Activated gamma-delta T cell (primary cell): ENCODE measurements at regions not wholly inside any gene's neighbourhood (a gene's known extent, or its start where the extent isn't known, plus 50 kb on each side); places are given as distances from the start of the nearest gene placed in this dataset.

ENCODE experiments used
- DNase-seq: peaks from one replicate; lab custom pipeline; 2025; lab: John Stamatoyannopoulos, UW

DNA sequence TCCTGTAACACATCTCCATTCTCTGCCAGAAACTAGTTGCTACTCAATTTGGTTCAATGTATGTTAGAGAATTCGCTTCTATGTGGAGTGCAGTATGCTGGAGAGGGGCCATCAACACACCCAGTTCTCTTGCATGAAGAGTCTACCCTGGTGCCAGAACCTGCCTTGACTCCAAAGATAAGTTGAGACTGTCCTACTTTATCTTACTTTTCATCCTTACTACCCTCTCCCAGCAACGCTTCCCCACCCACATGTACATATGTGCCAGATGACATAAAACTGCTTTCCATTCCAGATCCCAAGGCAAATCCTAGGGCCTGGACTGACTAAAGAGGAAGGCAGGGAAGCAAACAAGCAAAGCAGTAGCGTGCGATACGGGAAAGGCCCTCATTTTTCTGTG, 442.6 kb upstream of the THRB start:
- no peak for DNase-seq

DNA sequence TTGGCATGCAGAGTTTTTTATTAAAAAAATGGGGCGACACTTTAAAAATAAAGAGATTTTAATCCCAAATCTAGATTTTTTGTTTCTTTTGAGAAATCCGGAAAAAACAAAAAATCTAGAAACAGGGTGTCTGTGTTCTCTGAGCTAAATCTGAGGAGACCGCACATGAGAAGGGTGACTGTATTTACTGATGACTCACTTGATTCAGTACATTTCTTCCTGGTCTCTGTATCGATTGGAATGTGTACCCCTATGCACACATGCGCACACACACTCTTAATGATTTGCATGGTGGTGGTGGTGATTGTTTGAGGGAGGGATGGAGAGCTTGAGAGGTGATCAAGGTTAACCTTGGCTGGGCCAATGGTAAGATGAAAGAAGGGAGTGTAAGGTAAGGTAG, 443.1 kb upstream of the THRB start:
- DNase-seq = no peak

DNA sequence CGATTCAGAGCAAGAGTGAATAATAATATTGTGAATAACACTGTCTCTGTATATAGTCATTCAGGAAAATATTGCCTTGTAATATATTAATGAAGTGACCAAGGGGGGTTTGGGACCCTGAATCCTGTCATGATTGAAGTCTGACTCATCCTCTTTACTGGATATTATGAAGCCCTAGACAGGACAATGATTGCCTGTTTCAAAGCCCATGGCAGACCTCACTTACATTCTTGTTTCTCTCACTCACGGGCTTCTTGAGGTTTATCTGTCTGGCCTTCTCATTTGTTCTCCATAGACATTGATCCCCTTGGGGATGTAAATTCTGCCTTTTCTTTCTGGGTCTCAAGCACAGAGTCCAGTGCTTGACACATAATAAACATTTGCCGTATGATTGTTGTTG, 449.3 kb upstream of the THRB start:
- DNase-seq = no peak

DNA sequence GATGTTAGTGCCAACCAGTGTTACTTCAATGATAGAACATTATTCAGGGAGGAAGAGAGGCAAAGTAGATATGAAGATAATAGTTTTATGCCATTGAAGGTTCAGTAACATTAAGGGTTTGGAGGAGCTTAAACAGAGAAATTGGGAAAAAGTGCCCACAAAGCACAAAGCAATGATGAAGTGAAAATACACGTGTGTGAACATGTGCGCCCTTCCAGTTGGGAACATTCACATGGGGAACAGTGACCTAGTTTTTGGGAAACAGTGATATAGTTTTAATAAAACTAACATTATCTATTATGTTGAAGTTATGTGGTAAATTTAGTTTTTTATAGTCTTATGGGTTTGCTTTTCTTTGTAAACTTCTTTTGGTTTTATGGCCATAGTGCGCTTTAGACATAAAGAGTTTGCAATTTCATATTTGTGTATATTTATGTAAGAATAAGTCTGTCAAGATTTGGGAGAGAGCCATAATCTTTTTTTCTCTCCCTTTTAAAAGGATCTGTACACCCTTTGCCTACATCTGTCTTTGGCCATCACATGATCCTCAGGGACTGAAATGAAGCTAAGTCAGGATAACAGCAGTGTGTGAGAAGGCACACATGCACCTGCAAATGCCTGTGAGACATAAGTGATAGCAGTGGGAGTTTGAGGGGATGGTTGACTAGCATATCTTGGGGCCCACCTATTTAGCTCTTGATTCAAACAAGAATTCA, 450.3 kb upstream of the THRB start:
- DNase-seq = no peak

DNA sequence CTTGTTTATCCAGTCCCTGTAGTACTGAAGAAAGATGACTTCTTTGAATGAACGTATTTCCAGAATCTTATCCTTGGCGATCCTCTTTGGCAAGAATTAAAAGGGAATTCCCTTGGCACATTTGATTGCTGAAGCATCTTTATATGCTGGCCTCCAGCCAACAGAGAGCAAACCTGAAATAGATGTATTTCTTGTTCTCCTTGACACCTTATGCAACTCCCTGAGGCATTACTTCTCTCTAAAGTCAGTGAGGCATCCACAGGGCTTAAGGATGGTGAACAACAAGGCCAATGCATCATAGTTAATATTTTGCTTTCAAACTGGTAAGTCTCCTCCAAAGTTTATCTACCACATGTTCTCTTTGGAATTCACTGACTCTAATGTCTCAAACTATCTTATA, 450.9 kb upstream of the THRB start:
- no peak for DNase-seq

DNA sequence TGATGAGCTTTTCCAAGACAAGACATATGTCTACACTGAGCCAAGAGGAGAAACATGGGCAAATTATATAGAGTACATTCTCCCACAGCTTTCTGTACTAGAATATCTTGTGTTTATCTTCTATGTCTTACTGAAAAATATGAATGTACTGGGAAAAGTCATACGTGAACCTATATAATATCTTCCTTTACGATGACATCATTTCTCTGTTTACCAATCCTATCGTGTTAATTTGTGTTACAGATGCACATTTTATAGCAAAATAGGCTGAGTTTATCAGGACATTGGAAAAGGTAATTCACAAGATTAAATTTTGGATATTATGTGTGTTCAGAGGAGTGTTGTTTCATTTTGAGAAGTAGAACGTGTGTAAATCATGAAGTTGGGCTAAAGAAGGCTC, 452.5 kb upstream of the THRB start:
- DNase-seq = no peak

DNA sequence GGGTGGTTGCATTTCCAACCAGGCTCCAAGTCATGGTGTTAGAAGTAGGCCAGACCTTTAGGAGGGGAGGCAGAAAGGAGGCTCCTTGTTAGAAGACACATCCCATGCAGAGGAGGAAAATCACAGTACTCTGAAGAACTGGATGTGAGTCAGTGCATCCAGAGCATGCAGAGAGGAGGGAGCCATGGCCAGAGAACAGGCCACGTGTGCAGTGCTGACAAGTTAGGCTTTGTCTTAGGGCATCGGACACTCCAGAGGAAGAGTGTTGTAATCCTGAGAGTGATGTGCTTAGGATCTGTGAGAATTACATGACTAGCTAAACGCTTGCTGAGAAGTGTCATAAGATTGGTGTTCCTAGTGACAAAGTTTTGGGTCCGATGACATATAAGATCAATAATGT, 456.5 kb upstream of the THRB start:
- no peak for DNase-seq

DNA sequence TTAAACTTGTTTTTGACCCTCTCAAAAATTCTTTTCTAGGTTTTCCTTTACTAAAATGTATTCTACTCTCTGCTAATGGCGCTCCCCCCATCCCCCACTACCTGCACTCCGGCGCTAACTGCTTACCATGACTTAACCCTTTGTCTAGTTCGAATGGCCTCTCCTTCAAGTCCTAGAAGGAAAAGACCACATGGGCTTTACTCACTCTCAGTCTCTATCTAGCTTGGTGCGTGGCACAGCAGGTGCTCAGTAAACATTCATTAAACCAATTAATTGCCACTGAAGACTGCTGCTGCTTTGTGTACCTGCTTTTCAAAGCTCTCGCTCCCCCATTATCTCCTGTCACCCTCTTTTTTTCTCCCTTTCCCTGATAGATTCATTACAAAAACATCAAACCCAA, 457.7 kb upstream of the THRB start:
- DNase-seq = no peak

DNA sequence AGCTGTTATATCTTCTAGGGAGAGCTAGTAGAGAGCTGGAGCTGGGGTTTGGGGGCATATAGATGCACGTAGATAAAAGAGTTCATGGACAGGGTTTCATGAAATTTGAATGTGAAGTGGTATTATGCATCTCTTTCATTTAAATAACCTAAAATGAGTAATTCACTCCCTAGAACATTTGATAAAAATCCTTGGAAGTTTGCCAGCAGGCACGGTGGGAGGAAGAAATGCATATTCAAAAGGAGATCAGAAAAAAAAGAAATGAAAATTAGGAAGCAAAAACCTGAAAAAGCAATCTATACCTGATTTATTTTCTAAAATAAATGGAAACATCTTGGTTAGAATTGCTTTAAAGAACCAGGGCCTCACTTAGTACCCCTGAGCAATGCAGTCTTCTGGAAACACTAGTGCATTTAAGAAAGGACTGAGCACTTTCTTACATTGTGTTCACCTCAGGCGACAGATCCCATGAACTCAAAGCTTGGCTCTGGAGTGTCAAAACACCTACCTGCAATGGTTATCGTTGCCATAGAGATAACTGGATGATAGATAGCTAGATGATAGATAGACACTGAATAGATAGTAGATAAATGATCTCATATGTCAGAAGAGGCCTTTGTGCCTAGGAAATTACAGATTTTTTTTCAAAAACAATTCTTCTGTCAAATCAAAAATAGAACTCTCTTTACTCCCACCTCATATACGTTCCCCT, 458.6 kb upstream of the THRB start:
- no peak for DNase-seq

DNA sequence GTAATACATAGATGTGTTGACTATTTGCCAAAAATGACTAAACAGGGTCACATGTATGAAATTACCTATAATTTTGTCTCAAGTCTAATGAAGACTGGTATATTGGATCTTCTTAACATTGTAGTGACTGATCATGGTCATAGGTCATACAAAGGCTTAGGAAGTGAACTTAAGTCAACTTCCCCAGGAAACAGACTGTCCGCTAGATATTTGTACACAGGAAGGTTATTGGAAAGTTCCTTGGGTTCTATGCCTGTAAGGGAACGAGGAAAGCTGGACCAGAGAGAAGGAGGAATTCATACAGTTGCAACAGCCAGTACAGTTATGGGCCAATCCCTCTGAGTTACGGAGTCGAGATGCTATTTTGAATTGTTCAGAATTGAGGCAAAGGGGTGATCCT, 462.0 kb upstream of the THRB start:
- no peak for DNase-seq

DNA sequence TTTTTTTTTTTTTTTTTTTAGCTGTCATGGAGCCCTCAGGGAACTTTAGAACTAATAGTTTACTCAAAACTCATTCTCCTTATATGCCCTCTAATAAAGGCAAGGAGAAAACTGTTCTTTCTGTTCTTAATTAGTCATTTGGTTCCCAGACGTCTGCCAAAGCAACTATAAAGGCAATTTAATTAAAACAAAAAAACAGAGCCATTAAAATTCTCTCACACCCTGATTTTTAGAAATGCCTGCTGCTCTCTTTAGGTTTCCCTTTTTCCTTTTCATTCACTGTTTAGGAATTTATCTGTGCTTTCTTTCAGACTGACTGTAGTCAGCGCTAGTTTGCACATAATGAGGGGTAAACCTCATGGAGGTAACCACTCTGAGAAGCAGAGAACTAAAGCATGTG, 463.6 kb upstream of the THRB start:
- DNase-seq = no peak

DNA sequence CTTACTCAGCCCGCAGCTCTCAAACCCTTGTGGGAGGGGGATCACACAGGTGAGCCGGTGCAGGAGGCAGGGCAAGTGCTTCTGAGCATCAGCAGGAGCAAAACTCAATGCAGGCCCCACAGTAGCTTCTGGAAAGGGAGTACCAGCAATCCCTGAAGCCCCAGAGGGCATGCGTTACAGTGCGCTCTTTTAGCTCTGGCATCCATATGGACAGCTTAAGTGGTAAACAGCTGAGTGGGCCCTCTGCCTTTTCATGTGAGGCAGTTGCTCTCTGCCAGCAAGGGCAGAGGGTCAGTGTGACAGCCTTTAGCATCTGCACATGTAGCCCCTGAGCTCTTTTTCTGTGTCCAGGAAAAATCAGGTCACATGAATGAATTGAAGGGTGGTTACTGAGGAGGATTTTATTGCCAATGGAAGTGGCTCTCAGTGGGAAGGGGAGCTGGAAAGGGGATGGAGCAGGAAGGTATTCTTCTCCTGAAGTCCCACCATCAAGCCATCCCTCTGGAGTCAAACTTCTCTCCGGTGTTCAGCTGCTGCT, 464.3 kb upstream of the THRB start:
- no peak for DNase-seq

DNA sequence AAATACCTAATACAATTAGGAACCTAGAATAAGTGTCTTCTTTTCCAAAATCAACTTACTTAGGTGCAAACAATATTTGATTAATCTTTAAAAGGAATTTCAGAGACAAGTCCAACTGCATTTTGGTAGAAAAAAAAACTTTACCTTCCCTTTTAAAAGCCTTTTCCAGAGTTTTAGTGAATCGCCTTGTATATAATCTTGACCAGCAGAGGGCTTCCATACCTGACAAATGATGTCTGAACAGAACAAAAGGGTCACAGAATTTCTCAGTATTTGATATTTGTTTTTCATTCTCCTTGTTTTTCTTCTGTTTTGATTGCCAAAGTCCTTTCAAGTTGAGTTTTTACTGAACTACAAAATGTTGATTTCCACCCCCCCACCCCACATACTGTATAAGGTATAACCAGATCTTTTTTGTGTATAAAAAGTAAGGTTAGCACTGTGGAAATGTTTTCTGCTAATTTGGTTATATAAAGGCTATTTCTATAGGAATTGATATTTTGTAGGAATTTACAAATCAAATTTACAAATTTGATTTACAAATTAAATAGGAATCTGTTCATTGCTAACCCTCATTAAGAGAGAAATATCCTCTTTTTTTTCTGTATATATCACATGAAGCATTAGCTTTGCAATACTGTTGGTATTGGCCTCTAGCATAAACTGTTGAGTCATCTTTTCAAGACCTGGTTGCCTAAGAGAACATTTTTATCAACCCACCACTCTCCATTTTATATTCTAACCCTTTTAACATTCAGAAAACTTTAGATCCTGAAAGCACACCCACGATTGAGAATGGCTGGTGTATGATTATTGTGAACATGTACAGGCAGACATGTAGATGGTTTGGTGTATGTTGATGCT, 464.1 kb upstream of the RARB start:
- no peak for DNase-seq

DNA sequence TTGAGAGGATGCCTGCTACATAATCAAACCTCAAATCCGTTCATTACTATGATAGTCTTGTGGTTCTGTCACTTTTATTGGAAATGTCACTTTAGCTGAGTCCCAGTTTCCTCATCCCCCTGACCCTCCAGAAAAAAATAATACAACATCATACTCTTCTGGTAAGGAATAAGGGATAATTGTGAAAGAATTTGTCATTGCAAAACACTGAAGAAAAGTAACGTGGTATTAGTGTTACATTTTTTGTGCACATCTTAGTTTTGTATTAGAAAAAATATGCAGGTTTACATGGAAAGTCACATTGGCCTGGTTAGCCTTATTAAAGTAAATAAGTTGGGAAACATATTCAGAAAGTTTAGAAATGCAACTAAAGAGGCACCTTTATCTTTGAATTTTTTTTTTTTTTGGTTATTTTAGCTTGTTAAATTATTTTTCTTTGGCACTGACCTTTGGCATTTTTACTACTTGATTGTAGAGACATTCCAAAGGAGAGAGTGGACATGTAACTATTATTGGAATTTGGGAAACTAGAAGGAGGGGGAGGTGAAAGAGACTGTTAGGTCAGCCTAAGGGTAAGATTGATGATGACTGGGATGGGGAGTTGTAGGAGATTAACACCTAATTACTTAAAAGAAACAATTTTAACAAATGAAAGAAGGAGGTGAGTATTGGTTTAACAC, 462.2 kb upstream of the RARB start:
- no peak for DNase-seq

DNA sequence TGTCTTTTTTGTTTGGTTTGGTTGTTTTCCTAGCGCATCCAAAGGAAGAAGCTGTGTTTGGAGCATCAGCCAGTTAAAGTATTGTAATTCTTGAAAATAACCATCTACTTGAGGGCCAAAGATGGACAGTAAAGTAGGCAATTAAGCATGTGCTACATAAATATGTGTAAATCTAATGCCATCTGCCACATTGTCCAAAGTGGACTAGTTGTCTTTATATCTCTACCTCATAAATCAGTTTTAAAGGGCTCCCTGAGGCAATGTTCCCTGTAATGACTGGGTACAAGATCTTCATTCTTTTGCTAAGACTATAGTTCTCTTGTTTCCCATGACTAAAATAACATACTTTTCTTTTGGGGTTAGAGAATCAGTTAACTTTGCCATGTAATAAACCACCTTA, 460.0 kb upstream of the RARB start:
- DNase-seq = no peak

DNA sequence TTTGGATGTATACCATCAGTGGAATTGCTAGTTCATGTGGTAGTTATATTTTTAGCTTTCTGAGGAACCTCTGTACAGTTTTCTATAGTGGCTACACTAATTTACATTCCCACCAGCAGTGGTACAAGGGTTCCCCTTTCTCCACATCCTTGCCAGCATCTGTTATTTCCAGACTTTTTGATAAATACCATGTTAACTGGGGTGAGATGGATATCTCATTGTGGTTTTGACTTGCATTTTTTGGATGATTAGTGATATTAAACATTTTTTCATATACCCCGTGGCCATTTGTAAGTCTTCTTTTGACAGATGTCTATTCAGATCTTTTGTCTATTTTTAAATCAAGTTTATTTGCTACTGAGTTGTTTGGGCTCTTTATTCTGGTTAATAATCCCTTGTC, 455.6 kb upstream of the RARB start:
- DNase-seq = no peak

DNA sequence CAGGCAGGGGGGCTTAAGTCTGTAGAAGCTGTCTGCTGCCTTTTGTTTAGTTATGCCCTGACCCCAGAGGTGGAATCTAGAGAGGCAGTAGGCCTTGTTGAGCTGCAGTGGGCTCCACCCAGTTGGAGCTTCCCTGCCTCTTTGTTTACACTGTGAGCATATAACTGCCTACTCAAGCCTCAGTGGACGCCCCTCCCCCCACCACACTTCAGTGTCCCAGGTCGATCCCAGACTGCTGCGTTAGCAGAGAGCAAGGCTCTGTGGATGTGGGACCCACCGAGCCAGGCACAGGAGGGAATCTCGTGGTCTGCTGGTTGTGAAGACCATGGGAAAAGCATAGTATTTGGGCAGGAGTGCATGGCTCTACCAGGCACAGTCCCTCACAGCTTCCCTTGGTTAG, 446.8 kb upstream of the RARB start:
- no peak for DNase-seq

DNA sequence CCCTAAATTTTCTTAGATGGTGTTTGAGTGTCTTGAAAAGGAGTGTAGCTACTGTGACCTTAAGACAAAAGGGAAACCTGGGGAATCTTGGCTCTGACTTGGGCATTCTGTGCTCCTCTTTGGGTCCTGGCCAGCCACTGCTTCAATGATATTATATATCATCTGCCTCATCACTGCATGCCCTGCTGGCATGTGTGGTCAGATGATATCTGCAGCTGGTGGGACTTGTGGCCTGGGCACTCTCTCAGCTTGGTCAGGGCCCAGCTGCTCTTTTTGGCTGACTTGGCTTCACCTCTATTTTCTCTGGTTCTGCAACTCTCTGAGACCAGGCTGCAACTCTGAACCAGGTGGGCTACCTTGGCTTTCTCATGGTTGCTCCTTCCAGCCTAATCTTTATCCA, 446.1 kb upstream of the RARB start:
- no peak for DNase-seq

DNA sequence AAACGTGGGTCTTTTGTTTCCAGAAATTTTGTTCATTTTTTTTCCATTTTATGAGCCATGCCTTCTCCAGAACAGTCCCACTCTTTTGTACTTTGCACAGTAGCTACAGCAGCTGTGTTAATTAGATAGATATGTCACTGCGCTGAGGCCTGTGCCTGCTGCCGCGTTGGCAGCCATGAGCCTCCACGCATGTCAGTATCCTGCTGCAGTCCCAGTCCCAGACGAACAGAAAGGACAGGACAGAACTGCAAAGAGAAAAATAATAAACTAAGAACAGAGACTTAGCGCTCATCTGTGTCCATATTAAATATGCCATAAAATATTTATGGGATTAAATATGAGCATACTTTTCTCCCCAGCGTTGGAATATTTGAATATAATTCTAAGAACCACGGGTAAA, 442.4 kb upstream of the RARB start:
- DNase-seq = no peak

DNA sequence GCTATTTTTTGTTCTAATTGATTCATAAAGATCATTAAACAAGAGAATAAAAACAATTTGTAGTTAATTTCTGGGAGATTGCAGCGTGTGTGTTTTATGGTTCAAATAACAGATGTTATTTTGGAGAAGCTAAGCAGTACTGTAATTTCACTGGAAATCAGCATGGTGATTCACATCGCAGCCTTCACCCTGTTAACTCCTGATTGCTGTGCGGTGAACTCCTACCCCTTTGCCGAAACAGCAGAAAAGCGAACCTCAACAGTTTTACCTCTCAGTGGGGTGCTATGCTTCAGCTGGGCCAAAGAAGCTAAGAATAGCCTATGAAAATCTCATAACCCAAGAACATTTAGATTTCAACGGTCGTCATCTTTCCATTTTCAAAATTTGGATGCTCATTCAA, 441.5 kb upstream of the RARB start:
- no peak for DNase-seq

DNA sequence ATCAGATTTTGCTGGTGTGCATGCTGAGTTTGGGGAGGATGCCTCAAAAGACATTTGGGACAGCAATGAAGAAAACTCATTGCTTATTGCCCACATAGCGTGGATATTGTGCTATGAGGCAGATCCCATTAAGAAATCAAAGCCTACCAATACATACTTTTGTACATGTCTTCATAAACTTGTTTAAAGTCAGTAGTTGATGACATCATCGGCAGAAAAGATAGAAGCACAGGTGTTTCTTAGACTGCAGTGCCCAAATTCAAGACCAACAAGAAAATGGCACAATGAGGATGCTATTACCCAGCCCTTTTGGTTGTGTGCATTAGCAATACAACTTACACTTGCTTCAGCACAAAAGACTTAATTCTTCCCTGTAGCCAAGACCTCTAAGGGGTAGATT, 428.7 kb upstream of the RARB start:
- no peak for DNase-seq

DNA sequence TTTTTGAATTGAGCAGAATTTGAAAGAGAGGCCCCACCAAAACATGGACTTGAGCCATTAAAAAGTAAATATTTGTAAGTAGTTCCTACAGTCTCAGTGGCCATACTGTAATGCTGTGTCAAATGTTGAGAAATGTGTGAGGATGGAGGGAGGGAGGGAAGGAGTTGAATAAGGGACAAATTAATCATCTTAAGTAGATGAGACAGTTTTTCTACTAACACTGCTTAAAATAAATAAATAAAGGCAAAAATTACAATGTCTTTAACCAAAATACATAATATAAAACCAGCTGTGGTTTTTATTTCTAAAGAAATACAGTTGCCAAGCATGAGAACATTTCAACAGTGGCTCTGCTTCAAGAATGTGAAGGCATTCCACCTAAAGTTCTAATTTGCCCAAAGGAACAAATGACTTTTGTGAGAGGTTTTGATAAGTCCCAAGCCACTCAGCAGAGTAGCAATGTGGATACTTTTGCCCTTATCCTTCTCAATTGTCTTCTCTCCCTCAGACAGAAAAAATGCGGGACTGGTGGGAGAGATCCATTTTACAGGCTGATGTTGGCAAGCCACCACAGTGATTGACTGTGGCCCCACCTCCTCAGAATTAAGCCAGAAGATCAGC, 427.0 kb upstream of the RARB start:
- no peak for DNase-seq
